K562 (cell line): ENCODE measurements at regions not wholly inside any gene's neighbourhood (a gene's known extent, or its start where the extent isn't known, plus 50 kb on each side); places are given as distances from the start of the nearest gene placed in this dataset.

ENCODE experiments used
- BHLHE40 ChIP-seq: IDR thresholded peaks from 2 replicates; pipeline ENCODE4 v1.6.1; 2011; ENCODE audit warnings: low read length, improper control_type of control experiment
- KDM1A ChIP-seq, 2 experiments: fragments of 450-650 bp; IDR thresholded peaks; 2 replicates each; pipeline ENCODE4 v1.6.1; 2016; ENCODE audit warnings: mild to moderate bottlenecking in 2 of 2
- NBN ChIP-seq: fragments of 450-650 bp; IDR thresholded peaks from 2 replicates; pipeline ENCODE4 v1.6.1; 2016; ENCODE audit warnings: low read depth, mild to moderate bottlenecking
- NFXL1 ChIP-seq: fragments of 450-650 bp; formaldehyde crosslinking; IDR thresholded peaks from 2 replicates; pipeline ENCODE4 v1.4.0; 2021; ENCODE audit warnings: mild to moderate bottlenecking
- PHTF2 ChIP-seq: fragments of 250-450 bp; sonication (Bioruptor Pico); IDR thresholded peaks from 2 replicates; pipeline ENCODE4 v1.5.0; 2021; ENCODE audit warnings: mild to moderate bottlenecking
- POLR3A ChIP-seq: IDR thresholded peaks from 2 replicates; pipeline ENCODE4 v1.6.1; 2011; ENCODE audit warnings: borderline replicate concordance, mild to moderate bottlenecking, moderate library complexity; ENCODE audit not compliant: insufficient read length, insufficient read depth; ENCODE audit errors: extremely low read depth
- PPARD ChIP-seq: fragments of 250-450 bp; sonication (Bioruptor Pico); IDR thresholded peaks from 2 replicates; pipeline ENCODE4 v1.8.0; 2022; ENCODE audit warnings: inconsistent platforms, mild to moderate bottlenecking, moderate library complexity
- SMAD2 ChIP-seq: fragments of 150-350 bp; IDR thresholded peaks from 2 replicates; pipeline ENCODE4 v1.6.1; 2014; ENCODE audit warnings: low read depth, mild to moderate bottlenecking, low read length
- SP2 ChIP-seq: IDR thresholded peaks from 2 replicates; pipeline ENCODE4 v1.6.1; 2011; ENCODE audit warnings: mild to moderate bottlenecking, low read depth, low read length, moderate library complexity; ENCODE audit not compliant: poor library complexity, severe bottlenecking; ENCODE audit errors: extremely low read depth
- ZBTB8A ChIP-seq: fragments of 450-650 bp; IDR thresholded peaks from 2 replicates; pipeline ENCODE4 v1.6.1; 2018; ENCODE audit warnings: mild to moderate bottlenecking, moderate library complexity; ENCODE audit not compliant: partially characterized antibody
- ZKSCAN8 ChIP-seq: fragments of 200-800 bp; sonication (Bioruptor generic); IDR thresholded peaks from 2 replicates; pipeline ENCODE4 v1.6.1; 2016; ENCODE audit warnings: missing genetic modification characterization, missing compliant biosample characterization
- TF ChIP-seq, protein P1 (sequence below), 2 experiments: fragments of 450-650 bp; conservative IDR thresholded peaks; 2 replicates each; pipeline ENCODE4 v1.6.1; 2017; ENCODE audit warnings: mild to moderate bottlenecking in 2 of 2, moderate library complexity in 2 of 2
- TF ChIP-seq, protein P2 (sequence below): fragments of 450-650 bp; formaldehyde crosslinking; IDR thresholded peaks from 2 replicates; pipeline ENCODE4 v1.4.0; 2022; ENCODE audit warnings: missing genetic modification characterization

DNA sequence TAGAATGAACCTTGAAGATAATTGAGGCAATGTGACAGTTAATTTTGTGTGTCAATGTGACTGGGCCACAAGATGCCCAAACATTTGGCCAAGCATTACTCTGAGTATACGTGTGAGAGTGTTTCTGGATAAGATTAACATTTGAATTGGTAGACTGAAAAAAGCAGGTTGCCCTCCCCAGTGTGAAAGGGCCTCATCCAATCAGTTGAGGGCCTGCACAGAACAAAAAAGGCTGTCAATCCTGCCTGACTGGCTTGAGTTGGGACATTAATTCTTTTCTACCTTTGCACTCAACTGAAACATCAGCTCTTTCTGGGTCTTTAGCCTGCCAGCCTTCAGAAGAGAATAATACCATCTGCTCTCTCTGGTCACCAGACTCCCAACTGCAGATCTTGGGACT lies 56.6 kb upstream of the PDE1C start (continued):
- TF ChIP-seq, protein P1, sequence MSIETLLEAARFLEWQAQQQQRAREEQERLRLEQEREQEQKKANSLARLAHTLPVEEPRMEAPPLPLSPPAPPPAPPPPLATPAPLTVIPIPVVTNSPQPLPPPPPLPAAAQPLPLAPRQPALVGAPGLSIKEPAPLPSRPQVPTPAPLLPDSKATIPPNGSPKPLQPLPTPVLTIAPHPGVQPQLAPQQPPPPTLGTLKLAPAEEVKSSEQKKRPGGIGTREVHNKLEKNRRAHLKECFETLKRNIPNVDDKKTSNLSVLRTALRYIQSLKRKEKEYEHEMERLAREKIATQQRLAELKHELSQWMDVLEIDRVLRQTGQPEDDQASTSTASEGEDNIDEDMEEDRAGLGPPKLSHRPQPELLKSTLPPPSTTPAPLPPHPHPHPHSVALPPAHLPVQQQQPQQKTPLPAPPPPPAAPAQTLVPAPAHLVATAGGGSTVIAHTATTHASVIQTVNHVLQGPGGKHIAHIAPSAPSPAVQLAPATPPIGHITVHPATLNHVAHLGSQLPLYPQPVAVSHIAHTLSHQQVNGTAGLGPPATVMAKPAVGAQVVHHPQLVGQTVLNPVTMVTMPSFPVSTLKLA (conservative IDR thresholded peaks at IDR 0.05): no peak
- TF ChIP-seq, protein P2, sequence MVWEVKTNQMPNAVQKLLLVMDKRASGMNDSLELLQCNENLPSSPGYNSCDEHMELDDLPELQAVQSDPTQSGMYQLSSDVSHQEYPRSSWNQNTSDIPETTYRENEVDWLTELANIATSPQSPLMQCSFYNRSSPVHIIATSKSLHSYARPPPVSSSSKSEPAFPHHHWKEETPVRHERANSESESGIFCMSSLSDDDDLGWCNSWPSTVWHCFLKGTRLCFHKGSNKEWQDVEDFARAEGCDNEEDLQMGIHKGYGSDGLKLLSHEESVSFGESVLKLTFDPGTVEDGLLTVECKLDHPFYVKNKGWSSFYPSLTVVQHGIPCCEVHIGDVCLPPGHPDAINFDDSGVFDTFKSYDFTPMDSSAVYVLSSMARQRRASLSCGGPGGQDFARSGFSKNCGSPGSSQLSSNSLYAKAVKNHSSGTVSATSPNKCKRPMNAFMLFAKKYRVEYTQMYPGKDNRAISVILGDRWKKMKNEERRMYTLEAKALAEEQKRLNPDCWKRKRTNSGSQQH: no peak
- TF ChIP-seq SMAD2 (no peak), KDM1A (IDR thresholded peaks at IDR 0.05) (no peak), POLR3A (no peak), NFXL1 (CRISPR knock-in tag) (no peak), ZBTB8A (no peak), BHLHE40 (no peak), SP2 (no peak), NBN (no peak), ZKSCAN8 (CRISPR knock-in tag) (no peak), PHTF2 (no peak), PPARD (CRISPR knock-in tag) (no peak)
